ENCODE measurements at regions not wholly inside any gene's neighbourhood (a gene's known extent, or its start where the extent isn't known, plus 50 kb on each side); places are given as distances from the start of the nearest gene placed in this dataset.

DNA sequence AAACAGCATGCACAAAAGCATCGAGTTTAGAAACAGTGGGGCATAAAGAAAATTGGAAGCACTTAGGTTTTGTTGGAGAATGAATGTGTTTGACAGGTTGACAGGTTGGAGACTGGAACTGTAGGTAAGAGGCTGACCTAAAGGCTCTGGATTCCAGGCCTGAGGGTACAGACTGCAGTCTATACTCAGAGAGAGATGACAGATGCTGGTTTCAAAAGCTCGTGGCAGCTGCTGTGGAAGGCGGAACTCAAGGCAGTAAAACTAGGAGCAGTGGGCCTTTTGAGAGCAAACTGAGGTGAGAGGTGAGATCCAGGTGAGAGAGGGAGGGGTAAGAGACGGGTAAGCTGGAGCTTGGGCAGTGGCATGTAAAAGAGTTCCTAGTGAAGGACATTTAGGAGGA, 415.2 kb downstream of the TRIML1 start:
- TF ChIP-seq GATA2 (IDR thresholded peaks at IDR 0.05; ENCODE audit: low read depth, low read length), result no peak
- TF ChIP-seq GATA3 (IDR thresholded peaks at IDR 0.05; ENCODE audit: low read depth, low read length), result no peak

All from SH-SY5Y (cell line).